LoVo (cell line): ENCODE measurements at regions not wholly inside any gene's neighbourhood (a gene's known extent, or its start where the extent isn't known, plus 50 kb on each side); places are given as distances from the start of the nearest gene placed in this dataset.
"Not testable (repeated sequence)": the region's sequence is repeated elsewhere in the genome, so short reads cannot be mapped to it uniquely, and the experiment has no call there.

Experiments
- DNase-seq: peaks from one replicate; pipeline ENCODE4 v3.0.0-alpha.2; 2016; ENCODE audit warnings: low spot score

DNA sequence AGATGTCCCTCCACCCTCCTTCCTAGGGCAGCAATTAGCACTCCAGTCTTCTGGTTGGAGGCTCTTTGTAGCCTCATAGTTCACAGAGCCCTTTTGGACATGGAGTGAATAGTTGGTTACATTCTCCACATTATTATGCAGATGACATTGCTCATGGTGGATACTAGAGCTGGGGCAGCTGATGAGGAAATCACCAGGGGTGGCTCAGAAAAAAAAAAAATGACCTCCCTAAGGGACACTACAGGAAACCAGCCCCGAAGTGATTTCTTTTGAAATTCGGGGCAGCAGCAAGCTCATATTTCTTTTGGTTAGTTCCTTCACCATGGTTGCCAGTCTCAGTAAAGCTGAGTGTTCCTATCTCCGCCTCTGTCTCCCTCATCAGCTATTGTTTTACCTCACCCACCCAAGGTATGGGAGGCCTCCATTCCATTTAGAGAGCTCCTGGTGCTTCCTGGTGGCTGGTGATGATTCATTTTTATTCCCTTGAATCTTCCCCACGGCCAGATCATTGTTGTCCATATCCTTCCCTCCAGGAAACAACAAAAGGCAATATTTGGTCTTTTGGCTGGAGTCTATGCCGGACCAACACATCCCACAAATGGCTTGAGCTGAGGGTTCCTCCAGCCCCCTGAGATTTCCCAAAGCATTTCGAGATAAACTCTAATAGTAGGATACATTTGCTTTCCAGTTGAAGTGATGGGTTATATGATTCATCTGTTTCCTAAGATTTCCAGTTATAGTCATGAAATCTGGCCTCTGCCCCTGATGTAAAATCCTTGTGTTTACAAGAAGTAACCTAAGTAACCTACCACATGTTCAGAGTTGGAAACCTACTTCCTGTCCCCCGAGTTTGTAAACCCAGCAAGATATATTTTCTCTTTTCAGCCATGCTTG is 56.2 kb upstream of the NID2 start:
- DNase-seq = no peak

DNA sequence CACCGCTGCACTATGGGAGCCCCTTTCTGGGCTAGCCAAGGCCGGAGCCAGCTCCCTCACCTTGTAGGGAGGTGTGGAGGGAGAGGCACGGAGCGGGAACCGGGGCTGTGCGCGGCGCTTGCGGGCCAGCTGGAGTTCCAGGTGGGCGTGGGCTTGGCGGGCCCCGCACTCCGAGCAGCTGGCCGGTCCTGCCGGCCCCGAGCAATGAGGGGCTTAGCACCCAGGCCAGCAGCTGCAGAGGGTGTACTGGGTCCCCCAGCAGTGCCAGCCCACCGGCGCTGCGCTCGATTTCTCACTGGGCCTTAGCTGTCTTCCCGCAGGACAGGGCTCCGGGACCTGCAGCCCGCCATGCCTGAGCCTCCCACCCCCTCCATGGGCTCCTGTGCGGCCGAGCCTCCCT is 53.3 kb upstream of the NID2 start:
- DNase-seq = not testable (repeated sequence)

DNA sequence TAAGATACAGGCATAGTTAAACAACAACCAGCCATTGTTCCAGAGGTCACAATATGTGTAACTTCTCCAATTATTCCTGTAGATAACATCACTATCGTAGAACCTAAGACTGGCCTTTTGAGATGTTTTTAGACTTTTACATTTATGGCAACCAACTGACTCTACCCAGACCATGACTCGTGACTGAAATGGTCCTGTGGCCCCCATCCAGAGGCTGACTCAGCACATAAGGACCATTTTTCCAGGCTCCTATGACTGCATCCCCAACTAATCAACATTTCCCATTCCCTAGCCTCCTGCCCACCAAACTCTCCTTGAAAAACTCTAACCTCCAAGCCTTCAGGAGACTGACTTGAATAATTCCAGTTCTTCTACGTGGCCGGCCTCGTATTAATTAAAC is 52.6 kb upstream of the NID2 start:
- no peak for DNase-seq

DNA sequence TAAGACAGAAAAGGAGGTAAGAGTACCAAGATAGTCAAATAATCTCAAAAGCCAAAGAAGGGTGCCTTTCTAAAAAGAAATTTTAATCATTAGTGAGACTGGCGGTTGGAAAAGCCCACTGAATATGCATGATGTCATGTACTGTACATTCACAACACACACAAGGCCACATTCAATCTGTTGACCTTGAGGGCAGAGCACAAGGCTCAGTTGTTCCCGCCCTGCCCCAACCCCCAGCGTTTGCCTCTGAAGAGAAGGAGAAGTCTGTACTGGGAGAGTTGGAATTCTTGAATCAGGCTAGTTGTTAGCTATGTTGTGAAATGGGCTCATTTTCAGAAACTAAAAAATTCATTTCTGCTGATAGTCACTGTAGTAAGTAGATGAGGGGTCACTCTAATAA is 50.2 kb upstream of the NID2 start:
- DNase-seq = no peak
